ENCODE measurements at regions not wholly inside any gene's neighbourhood (a gene's known extent, or its start where the extent isn't known, plus 50 kb on each side); places are given as distances from the start of the nearest gene placed in this dataset.

- DNase-seq: no peak
Observed at GRCh38 chr21:24976238-24976637, 631.0 kb downstream of the MRPL39 start.

GRCh38 chr21:24969068-24969467, 638.2 kb downstream of the MRPL39 start:
- DNase-seq: no peak

GRCh38 chr21:24955275-24955961, 651.9 kb downstream of the MRPL39 start:
- DNase-seq: no peak

GRCh38 chr21:24948186-24948585, 659.1 kb downstream of the MRPL39 start:
- DNase-seq: no peak

- DNase-seq: no peak
Observed at GRCh38 chr21:24945910-24946309, 661.4 kb downstream of the MRPL39 start.

GRCh38 chr21:24941316-24942185, 665.7 kb downstream of the MRPL39 start:
- no peak for DNase-seq

- DNase-seq: no peak
Observed at GRCh38 chr21:24939291-24939690, 668.0 kb downstream of the MRPL39 start.

- DNase-seq: no peak
Observed at GRCh38 chr21:24938573-24938972, 668.7 kb downstream of the MRPL39 start.

- no peak for DNase-seq
Observed at GRCh38 chr21:24935991-24936390, 671.3 kb downstream of the MRPL39 start.

GRCh38 chr21:24910591-24910990, 696.7 kb downstream of the MRPL39 start:
- no peak for DNase-seq

GRCh38 chr21:24903994-24904635, 703.2 kb downstream of the MRPL39 start:
- DNase-seq: no peak

GRCh38 chr21:24899138-24899537, 708.1 kb downstream of the MRPL39 start:
- DNase-seq: no peak

- no peak for DNase-seq
Observed at GRCh38 chr21:24897883-24898282, 709.4 kb downstream of the MRPL39 start.

GRCh38 chr21:24896735-24897124, 710.6 kb downstream of the MRPL39 start:
- DNase-seq: no peak

- DNase-seq: no peak
Observed at GRCh38 chr21:24895885-24896734, 711.2 kb downstream of the MRPL39 start.

- no peak for DNase-seq
Observed at GRCh38 chr21:24894324-24894723, 713.0 kb downstream of the MRPL39 start.

GRCh38 chr21:24890021-24890420, 717.3 kb downstream of the MRPL39 start:
- DNase-seq: no peak

GRCh38 chr21:24881506-24881905, 725.8 kb downstream of the MRPL39 start:
- no peak for DNase-seq

- DNase-seq: no peak
Observed at GRCh38 chr21:24870633-24871032, 736.6 kb downstream of the MRPL39 start.

- no peak for DNase-seq
Observed at GRCh38 chr21:24869862-24870261, 737.4 kb downstream of the MRPL39 start.

GRCh38 chr21:24868117-24868516, 739.2 kb downstream of the MRPL39 start:
- no peak for DNase-seq

- DNase-seq: no peak
Observed at GRCh38 chr21:24861471-24861870, 745.8 kb downstream of the MRPL39 start.

GRCh38 chr21:24856326-24856725, 751.0 kb downstream of the MRPL39 start:
- DNase-seq: no peak
